Stimulated activated CD4-positive, alpha-beta T cell treated with anti-CD3 and anti-CD28 coated beads, Interleukin-1b, Interleukin-23, amount 100 ng/mL, for 1 hour (primary cell): ENCODE measurements at regions not wholly inside any gene's neighbourhood (a gene's known extent, or its start where the extent isn't known, plus 50 kb on each side); places are given as distances from the start of the nearest gene placed in this dataset.
A peak's percentile ranks its signal among the peaks of the same experiment; 100 is the strongest.

Source experiments
- DNase-seq, 2 donors: peaks; one replicate each; pipeline ENCODE4 v3.0.0-alpha.2; 2020; ENCODE audit warnings: low read depth in 2 of 2

DNA sequence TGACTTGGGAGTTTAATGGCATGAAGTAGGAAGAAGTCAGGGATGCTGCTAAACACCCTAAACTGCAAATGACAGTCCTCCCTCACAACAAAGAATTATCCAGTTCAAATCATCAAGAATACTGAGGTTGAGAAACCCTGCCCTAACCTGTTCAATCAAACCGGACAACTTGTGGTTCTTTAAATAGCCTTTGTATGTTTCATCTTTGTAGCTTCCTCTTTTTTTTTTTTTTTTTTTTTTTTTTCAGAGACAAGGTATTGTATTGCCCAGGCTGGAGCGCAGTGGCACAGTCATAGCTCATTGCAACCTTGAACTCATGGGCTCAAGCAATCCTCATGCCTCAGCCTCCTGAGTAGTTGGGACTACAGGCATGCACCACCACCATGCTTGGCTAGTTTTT lies 52.5 kb upstream of the TTC29 start:
- DNase-seq, result no peak

DNA sequence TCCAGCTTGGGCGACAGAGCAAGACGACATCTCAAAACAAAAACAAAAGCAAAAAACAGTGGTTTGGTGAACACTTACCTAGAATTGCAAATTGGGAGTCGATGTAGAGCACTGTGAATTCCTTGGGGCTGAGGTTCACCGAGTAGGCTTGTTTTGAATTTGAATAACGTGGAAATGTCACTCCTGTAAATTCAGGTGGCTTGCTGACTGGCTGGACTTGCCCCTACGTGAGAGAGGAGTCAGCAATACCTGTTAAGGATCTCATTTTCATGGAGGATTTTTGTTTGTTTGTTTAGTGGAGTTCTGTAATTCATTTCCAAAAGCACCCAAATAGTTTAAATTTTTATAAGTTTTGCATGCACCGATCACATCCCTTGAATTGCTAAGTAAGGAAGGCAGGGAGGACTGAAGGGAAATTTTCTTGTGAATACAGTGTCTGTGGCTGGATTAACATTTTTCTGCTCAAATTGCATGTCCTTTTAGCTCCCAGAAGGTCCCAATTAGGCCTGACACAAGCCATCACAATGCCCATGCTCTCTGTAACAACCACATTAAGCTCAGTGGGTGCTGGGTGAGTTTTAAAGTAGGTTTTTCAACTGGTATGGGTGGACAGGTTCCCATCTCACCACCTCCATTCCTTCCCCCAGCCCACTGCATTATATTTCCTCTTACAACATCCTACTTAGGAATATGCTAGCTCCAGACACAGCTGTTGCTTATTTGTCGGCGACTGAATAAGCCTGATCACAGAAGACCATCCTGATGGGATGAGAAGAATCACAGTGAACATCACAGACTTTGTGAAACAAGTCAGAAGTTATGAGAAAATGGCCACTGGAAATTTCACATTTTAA lies 58.5 kb upstream of the TTC29 start:
- no peak for DNase-seq

DNA sequence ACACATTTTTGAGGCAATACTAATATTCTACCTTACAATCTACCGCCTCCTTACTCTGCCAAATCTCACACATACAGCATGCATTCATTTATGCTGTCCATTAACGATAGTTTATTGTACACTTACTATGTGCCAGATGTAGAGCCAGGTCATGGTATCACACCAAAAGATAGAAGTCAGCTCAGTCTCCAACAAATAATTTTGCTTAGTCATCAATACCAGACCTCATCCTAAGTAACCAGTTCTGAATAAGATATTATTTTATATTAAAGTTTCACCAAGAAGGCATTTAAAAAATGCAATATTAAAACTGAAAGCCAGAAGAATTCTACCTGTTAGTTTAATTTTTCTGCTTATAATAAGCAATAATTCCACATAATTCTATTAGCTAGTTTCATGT lies 60.6 kb upstream of the TTC29 start:
- DNase-seq, result no peak

DNA sequence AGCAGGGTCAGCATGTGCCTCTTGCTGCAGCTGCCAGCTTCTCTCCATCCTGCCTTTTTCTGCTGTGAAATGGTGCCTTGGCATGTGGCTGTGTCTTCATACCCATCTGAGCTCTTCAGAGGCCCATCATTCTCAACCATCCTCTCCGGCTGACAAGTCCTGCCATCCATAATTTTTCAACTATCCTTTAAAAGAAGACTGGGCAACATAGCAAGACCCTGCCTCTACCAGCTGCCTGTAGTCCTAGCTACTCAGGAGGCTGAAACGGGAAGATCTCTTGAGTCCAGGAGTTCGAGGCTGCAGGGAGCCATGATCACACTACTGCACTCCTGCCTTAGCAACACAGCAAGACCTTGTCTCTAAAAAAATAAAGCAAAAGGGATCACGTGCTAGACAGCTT lies 64.2 kb upstream of the TTC29 start:
- no peak for DNase-seq

DNA sequence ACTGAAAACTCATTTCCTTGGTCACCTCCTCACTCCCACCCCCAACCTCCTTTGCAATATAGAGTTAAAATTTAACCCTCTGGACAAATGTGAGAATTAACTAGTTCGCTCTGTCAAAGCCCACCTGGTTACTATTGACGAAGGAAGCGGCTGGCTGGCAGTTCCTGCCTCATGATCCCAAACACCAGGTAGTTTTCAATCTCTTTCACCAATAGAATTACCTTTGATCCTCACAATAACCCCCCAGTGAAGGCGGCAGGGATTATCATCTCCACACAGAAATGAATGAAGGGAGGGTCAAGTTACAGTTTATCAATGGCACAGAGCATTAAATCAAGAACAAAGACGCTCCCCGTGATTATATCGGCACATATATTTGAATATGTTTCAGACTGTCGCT lies 65.7 kb upstream of the TTC29 start:
- no peak for DNase-seq

DNA sequence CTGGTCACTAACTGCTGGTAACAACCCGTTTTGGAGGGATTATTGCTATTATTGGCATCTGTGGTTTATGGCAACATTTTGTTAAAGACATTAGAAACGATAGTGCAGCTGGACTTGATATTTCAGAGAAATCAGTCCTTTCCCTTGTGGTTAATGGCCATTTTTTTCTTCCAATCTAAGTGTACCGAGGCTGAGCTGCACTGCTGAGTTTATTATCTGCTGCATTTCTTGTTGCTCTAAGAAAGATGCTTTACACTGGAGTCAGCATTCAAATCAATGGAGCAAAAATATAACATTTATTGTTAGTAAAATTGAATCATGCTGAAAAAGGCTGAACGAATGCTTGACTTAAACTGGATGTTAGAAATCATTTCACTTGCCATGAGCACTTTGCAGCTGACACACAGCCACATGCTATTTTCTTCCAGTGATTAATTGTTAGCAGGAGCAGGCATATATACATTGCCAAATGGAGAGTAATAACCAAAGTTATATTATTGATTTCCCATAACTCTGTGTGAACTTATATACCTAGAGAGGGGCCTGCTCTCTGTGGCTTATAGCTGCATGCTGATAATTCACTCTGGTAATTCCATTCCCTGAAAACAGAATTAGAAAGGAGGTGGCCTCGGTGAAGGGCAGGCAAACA lies 66.5 kb upstream of the TTC29 start:
- no peak for DNase-seq

DNA sequence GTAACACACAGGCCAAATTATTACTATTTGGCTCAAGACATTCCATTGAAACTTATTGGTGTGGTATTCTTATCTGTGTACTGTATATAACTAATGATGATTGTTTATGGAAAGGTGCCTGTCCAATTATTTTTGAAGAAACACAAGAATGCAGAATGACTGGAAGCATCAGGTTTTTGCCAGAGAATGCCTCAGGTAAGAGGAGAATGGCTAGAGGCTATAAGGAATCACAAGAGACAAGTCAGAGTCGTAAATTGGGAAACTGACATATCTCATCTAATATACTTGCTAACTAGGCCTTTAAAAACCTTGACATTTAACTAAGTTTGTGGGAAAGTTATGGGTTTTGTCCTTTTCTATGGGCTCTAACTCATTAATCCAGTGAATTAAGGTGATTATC lies 69.3 kb upstream of the TTC29 start:
- DNase-seq, result no peak

DNA sequence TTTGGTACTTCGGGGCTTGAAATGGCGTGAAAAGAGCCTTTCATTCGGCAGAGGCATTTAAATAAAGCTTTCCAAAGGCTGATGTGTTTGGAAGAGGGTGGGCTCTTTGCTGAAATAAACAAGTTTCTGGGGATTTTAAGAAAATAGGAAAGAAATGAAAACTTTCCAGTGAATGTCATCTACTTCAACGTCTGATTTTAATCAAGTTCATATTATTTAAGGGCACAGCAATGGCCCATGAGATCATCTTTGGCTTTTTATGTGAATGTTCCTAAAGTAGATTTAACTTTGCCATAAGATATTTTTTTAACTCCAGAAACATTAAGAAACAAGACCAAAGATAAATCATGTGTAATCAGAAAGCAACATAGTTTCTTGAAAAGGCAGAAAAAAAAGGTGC lies 69.8 kb upstream of the TTC29 start:
- no peak for DNase-seq

DNA sequence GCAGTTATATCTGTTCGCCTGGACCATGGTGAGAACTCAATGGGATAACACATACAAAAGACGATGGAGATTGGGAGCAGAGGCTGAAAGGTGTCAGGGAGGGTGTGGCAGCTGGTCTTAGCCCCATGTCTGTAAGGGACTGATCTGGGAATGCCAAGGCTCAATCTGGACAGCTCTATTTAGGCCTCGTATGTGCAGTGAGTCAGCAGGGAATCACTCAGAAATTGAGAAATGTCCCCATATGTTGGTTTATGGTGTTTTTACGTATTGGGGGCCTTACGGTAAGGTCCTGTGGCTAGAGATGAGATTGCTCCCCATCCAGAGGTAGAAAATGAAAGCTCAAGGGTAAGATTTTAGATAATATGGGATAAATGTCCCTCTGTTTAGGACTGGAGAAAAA lies 71.4 kb upstream of the TTC29 start:
- no peak for DNase-seq

DNA sequence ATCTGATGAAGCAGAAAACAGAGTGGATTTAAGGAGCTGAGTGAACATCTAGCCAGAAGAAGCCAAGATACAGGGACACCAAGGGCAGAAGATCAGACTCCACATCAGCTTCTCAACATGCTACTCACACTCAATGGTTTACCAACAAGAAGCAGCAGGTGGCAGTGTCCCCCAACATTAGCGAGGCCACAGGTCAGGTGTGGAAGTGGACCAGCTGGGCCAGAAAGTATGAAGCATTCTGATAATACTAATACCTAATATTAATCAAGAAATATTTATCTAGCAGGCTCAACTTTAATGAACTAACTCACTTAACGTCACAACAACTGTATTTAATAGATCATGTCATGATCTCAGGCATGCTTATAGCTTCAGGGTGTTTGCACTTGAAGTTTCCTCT lies 73.4 kb upstream of the TTC29 start:
- DNase-seq, result peak in 1 of 2 donors; percentile 5

DNA sequence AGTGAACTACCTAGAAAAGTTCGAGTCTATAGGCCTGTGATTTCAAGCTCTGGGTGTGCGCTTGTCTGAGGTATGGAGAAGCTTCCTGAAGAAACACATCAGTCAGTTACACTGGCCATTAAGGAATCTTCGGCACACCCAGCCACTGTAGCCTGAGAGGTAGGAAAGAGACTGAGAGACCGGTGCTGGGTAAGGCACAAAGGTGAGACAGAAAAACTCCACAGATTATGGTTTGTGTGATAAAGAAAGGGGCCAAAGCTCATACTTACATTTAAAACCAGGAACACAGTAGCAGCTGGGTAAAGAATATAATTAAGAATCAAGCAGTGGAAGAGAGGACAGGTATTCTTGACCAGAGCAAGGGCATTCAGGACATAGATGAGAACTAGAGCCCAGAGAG lies 74.8 kb upstream of the TTC29 start:
- DNase-seq, result no peak

DNA sequence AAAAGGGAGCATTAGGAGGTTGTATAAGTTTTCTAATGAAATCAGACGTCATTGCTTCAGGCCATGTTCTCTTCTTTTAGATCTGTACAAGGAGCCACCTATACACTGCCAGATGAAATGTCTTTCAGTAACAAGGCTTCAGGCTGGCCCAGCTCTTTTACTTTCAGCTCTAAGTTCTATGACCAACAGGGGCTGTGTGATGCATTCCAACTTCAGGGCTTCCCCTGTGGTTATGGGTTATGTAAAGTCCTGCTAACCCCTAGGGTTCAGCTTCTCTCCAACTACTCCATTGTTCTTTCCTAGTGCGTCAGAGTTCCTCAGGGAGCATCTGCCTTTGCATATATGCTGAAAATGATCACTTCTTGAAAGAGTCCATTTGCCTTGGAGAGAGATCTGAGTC lies 79.4 kb upstream of the TTC29 start:
- DNase-seq, result no peak

DNA sequence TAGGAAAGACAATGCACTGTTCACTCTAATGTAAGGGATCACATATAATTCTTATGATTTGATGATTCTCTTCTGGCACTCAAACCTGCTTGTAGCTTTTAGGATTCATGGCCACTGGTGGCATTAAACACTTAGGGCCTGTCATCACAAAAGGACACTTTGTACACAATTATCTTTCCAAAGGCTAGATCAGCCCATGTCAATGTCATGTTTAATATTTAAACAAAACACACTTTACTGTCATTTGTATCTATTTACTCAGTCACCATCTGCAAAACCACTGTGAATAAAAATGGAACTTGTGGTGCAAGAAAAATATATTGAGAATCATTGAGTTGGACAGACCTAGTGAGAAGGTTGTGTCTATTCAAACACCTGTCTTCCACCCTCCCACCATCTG lies 83.6 kb upstream of the TTC29 start:
- DNase-seq, result no peak

DNA sequence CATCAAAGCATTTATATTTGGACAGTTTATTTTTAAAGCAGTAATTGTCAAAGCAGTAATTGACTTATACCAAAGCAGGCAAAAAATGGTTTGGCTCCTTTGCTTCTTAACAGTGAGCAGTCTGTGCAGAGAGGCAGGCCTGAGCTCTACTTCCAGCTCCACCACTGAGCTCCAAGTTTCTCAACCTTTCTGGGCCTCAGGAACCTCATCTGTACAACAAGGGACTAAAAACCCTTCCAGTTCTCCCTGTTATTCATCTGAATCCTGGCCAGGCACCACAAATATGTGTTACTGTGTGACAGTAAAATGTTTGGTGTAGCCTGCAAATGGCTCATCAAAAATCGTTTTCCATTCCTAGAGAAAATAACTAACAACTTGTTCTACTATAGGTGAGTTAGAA lies 88.7 kb upstream of the TTC29 start:
- DNase-seq, result no peak

DNA sequence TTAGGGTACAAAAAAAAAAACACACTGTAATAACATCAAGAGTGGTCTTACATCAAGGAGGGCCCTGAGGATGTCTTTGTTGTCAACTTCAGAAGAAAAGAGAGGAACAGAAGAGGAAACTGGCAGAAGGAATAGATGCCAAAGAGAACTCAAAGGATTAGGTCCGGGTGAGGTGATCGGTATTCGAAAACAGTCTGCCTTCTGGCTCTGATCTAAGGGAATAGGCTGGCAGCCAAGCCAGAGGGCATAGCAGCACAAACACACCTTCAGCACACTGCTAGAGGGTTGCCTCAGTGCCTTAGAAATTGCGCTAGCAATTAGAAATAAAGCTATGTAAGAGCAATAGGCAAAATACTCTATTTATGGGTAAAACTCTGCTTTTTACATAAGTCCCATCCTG lies 91.4 kb upstream of the TTC29 start:
- DNase-seq, result no peak

DNA sequence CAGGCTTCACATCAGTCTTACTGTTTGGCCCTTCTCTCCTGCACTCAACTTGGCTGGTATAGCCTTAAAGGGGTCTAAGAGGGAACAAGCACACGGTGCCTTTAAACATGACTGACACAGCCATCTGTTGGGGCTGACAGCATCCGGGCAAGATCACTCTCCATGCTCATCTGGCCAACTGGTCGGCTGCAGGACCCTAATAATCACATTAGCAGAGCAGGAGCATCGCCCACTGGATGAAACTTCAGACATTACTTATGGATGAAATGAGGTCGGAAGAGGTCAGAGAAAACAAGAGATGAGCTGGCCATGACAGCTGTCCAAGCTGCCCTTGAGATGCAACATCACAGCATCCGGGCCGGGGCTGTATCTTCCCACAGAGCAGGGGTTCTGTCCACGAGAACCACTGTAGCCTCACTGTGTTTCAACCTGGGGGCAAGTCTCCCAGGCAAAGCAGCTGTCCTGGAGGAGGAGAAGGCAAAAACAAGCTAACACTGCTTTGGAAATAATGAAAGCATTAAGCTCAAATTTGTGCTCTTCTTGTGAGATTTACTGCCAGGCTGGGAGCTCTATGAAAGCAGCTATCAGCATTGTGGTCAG lies 94.4 kb upstream of the TTC29 start:
- DNase-seq, result no peak

DNA sequence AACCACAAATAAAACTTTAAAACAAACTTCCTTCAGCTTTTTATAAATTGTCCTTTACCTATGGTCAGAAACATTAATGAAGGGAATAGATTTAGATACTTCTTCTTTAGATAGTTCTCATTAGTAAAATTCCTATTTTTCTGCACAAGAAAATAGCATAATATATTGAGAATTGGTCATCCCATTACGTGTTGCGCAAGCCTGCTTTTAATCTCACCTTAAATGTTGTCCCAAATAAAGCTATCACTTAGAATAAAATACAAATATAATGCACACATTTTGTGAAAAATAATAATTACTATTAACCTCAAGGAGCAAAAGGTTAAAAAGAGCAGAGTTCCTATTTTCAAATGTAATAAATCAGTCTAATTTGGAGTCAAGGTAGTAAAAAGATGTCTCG lies 95.2 kb upstream of the TTC29 start:
- no peak for DNase-seq

DNA sequence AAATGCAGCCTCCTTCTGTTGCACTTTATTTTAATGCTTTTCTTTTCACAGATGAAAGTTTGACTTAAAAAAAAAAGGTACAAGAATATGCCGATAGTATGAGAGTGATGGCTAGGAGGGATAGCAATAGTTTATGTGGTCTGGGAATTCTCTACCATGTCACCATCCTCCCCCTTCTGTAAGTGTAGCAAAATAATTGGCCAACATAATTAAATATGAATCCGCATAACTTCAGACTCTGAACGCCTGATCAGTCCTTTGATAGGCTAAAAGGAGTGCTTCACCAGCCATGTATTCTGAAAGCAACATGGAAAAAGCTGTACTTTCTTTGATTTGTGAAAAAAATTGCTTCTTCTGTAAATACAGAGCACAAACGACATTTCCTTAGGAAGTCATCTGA lies 95.7 kb upstream of the TTC29 start:
- no peak for DNase-seq

DNA sequence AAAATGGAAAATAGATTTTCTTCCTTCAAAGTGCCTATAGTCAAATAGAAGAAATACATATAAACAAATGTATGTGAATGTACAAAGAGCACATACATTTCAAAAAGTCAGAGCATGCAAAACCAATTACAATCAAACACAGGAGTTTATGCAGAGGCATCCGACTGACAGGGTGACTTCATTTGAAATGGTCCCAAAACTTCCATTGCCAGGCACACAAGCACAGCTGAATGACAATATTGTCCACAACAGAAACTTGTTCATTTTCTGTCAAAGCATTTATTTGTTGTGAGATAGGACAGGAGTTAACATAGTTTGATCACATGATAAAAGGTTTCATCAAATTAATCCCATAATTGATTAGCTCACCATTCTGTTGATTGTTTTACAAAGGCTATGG lies 96.4 kb upstream of the TTC29 start:
- DNase-seq, result no peak

DNA sequence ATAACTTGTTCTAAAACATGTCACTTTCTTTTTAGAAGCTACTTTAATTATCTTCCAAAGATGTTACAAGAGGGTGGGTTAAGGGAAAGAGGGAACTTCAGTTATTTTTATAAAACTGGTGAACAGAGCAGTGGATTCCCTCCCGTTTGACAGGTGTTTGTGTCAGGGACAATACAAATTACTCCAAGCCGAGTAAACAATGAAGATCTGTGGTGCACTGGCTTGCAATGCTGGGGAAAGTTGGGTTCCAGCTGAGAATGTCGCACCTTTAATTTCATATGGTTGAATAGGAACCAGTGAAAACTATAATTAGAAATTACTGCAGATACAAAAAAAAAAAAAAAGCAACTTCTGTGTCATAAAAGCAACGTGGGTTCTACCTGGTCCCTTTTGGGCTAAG lies 98.6 kb upstream of the TTC29 start:
- DNase-seq, result no peak

DNA sequence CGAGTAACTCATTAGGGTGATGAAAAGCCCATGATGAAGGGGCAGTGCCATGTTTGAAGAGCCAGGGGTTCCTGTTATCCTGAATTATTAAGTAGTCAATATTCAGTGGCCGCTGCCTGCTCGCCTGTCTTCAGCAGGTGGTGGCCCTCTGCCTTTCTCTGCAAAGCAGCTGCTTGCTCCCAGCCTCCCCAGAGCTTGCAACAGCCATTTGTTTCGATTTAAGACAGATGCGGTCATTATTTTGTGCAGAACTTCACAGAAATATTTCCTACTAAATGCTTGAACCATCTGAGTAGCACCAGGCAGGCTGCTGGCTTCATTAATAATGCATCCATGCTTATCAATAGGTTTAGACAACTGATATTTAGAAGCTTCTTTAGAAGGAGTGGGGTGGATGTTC lies 104.3 kb upstream of the TTC29 start:
- DNase-seq, result no peak

DNA sequence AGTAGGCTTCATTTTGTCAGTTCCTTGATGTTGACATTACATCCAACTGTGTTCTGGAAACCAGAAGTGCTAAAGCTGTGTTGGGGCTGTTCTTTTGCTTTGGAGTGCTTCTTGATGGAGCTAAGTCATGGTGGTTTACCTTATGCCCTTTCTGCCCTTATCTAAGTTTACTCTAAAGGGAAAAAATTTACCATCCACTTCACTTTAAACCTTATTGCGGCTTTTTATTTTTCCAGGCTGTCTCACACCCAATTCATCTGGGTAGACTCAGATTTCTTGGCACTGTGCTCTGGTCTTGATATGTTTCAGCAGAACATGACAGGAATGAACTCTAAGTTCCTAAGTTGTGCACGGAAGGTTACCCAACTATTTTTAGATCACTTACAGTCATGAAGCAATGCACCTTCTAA lies 104.7 kb upstream of the TTC29 start:
- DNase-seq, result no peak

DNA sequence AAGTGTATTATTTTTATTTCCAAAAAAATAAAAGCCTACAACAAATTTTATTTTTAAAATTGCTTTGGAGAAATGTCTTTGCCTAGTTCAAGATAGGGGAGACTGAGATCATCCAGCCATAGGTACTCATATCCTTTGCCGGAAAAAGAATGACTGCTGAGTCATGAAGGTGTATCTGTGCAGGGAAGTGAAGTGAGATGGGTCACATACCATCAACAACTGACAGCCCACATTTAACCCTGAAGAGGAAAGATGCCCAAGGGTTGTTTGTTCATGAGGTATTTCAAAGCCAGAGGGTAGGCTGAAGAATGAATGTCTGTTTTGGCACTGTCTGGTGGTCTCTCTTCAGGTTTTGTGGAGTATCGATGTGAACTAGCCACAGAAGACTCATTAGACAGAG lies 106.7 kb upstream of the TTC29 start:
- no peak for DNase-seq
